ENCODE measurements at regions not wholly inside any gene's neighbourhood (a gene's known extent, or its start where the extent isn't known, plus 50 kb on each side); places are given as distances from the start of the nearest gene placed in this dataset.

- WGBS, 2 donors (ENCODE audit: low coverage in 1 of 2), result 50 to 75% methylated on average over 1 of the region's 1 CpG
- ATAC-seq, result no peak
- H3K4me3 ChIP-seq, result no peak overlapping the region
- TF ChIP-seq EP300 (IDR thresholded peaks at IDR 0.05) (no peak), CTCF (IDR thresholded peaks at IDR 0.05) (no peak), POLR2AphosphoS5 (IDR thresholded peaks at IDR 0.05) (no peak), POLR2A (IDR thresholded peaks at IDR 0.05) (no peak)
- no peaks in the 10 kb centered on the region for H3K27me3 ChIP-seq
- H3K27ac ChIP-seq, result no peak overlapping the region
- peaks cover 0 to 2% (median 0%) of the 10 kb centered on the region in 3 donors for H3K9me3 ChIP-seq
- H3K4me1 ChIP-seq, result peaks cover 7 to 20% (median 11%) of the 10 kb centered on the region in 3 donors
- no peaks in the 10 kb centered on the region for H3K36me3 ChIP-seq
Observed at GRCh38 chr1:182139496-182139895, 78.0 kb upstream of the ZNF648 start.

DNA sequence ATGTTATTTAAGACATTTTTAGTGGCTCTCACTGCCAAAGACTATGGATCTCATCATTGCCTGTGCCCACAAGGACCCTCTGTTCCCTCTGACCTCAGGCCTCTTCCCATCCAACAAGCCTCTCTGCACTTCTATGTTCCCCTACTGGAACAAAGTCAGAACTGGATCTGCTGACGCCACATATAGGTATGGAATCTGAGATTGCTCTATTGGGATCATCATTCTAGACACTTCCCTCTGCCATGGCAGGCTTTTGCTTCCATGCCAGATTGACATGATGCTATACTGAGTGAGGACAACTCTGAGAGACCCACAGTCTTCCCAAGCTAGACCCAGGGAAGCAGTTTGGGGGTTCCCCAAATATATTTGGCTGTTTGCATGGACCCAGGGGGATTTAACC, 76.0 kb upstream of the ZNF648 start:
- Histone ChIP-seq H3K4me3 (no peak overlapping the region), H3K27me3 (no peaks in the 10 kb centered on the region), H3K27ac (no peak overlapping the region), H3K4me1 (peaks cover 0 to under 1% (median 0%) of the 10 kb centered on the region in 3 donors), H3K9me3 (peaks cover 0 to 11% (median 0%) of the 10 kb centered on the region in 3 donors), H3K36me3 (no peaks in the 10 kb centered on the region)
- ATAC-seq, result no peak
- TF ChIP-seq POLR2A (IDR thresholded peaks at IDR 0.05) (no peak), CTCF (IDR thresholded peaks at IDR 0.05) (no peak), EP300 (IDR thresholded peaks at IDR 0.05) (no peak), POLR2AphosphoS5 (IDR thresholded peaks at IDR 0.05) (no peak)
- WGBS, 2 donors (ENCODE audit: low coverage in 1 of 2), result 92 to 100% methylated on average over 1 of the region's 1 CpG

DNA sequence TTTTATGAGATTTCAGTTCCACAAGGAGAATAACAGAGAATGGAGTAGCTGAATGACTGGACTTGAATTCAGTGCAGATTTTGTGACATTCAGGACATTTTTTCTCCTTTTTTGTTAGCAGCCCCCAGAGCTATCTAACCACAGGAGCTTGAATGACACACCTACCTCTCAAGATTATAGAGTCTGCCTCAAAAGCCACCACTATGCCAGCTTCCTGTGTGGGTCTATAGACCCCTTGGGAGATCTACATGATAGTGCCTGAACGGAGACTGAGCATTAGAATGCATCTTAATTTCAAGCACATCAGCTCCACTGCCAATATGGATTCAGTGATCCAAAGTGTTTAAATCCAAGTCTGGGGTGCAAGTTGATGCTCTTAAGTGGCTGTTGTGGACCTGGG, 74.4 kb upstream of the ZNF648 start:
- H3K27me3 ChIP-seq, result no peaks in the 10 kb centered on the region
- no peak for ATAC-seq
- H3K36me3 ChIP-seq, result no peaks in the 10 kb centered on the region
- H3K4me3 ChIP-seq, result no peak overlapping the region
- peaks cover 0 to 11% (median 0%) of the 10 kb centered on the region in 3 donors for H3K9me3 ChIP-seq
- no peaks in the 10 kb centered on the region for H3K4me1 ChIP-seq
- H3K27ac ChIP-seq, result no peak overlapping the region
- TF ChIP-seq CTCF (IDR thresholded peaks at IDR 0.05) (no peak), POLR2A (IDR thresholded peaks at IDR 0.05) (no peak), POLR2AphosphoS5 (IDR thresholded peaks at IDR 0.05) (no peak), EP300 (IDR thresholded peaks at IDR 0.05) (no peak)
- 75% methylated on average over 1 of the region's 1 CpG; no CpG with 5 or more reads in 1 of the 2 donors for WGBS, 2 donors (ENCODE audit: low coverage in 1 of 2)

GRCh38 chr1:182134257-182134656, 72.7 kb upstream of the ZNF648 start:
- no peak for TF ChIP-seq POLR2AphosphoS5 (IDR thresholded peaks at IDR 0.05)
- TF ChIP-seq CTCF (IDR thresholded peaks at IDR 0.05), result no peak
- TF ChIP-seq POLR2A (IDR thresholded peaks at IDR 0.05), result no peak
- no peak for TF ChIP-seq EP300 (IDR thresholded peaks at IDR 0.05)
- ATAC-seq, result no peak
- H3K27ac ChIP-seq, result no peak overlapping the region
- WGBS, 2 donors (ENCODE audit: low coverage in 1 of 2), result 78 to 83% methylated on average over 3 to 4 of the region's 4 CpGs
- no peaks in the 10 kb centered on the region for H3K4me1 ChIP-seq
- H3K36me3 ChIP-seq, result no peaks in the 10 kb centered on the region
- no peak overlapping the region for H3K4me3 ChIP-seq
- peaks cover 0 to 11% (median 0%) of the 10 kb centered on the region in 3 donors for H3K9me3 ChIP-seq
- no peaks in the 10 kb centered on the region for H3K27me3 ChIP-seq

DNA sequence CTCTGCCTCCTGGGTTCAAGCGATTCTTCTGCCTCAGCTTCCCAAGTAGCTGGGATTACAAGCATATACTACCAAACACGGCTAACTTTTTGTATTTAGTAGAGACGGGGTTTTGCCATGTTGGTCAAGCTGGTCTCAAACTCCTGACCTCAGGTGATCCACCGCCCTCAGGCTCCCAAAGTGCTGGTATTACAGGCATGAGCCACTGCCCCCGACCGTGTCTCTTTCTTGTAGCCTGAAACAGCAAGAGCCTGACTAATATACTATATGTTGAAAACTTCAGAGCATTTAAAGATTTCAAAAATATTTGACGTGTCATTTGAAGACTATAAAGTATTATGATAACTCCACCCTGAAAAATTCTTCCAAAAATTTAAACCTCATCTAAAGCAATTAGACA, 71.7 kb upstream of the ZNF648 start:
- Histone ChIP-seq H3K36me3 (no peaks in the 10 kb centered on the region), H3K9me3 (peaks cover 0 to 11% (median 0%) of the 10 kb centered on the region in 3 donors), H3K27me3 (no peaks in the 10 kb centered on the region), H3K4me3 (no peak overlapping the region), H3K4me1 (no peaks in the 10 kb centered on the region), H3K27ac (no peak overlapping the region)
- no peak for TF ChIP-seq EP300 (IDR thresholded peaks at IDR 0.05)
- no peak for TF ChIP-seq POLR2AphosphoS5 (IDR thresholded peaks at IDR 0.05)
- TF ChIP-seq POLR2A (IDR thresholded peaks at IDR 0.05), result no peak
- no peak for TF ChIP-seq CTCF (IDR thresholded peaks at IDR 0.05)
- 92 to 100% methylated on average over 1 to 5 of the region's 7 CpGs for WGBS, 2 donors (ENCODE audit: low coverage in 1 of 2)
- ATAC-seq, result no peak
